SK-N-SH (cell line): ENCODE measurements at regions not wholly inside any gene's neighbourhood (a gene's known extent, or its start where the extent isn't known, plus 50 kb on each side); places are given as distances from the start of the nearest gene placed in this dataset.

ENCODE experiments used
- CTCF ChIA-PET: fragments of 300-600, 350-600 bp; formaldehyde crosslinking; extraction: SDS; loops from one replicate; lab custom pipeline; 2021; lab: Yijun Ruan, JAX
- POLR2A ChIA-PET: fragments of 350-600 bp; sonication (Branson Sonifier 250); formaldehyde crosslinking; extraction: SDS; loops from one replicate; lab custom pipeline; 2020; ENCODE audit warnings: antibody characterized with exemption, inconsistent platforms; lab: Yijun Ruan, JAX
- DNase-seq: peaks from one replicate; pipeline ENCODE4 v3.0.0; 2012
- H2AFZ ChIP-seq: fragments of 200-600 bp; sonication (generic); 2 replicates; pipeline ENCODE4 v1.8.1; 2016; ENCODE audit warnings: antibody characterized with exemption, mild to moderate bottlenecking, low read depth
- H3F3A ChIP-seq: fragments of 200-600 bp; sonication (generic); replicated peaks from 2 replicates; pipeline ENCODE3; 2016; ENCODE audit warnings: antibody characterized with exemption, mild to moderate bottlenecking; ENCODE audit not compliant: insufficient read depth
- H3K27ac ChIP-seq, 2 experiments: fragments of 200-500 bp in 1 of 2; fragments of 200-600 bp in 1 of 2; sonication (Bioruptor generic) in 1 of 2; sonication (generic), shearing (Covaris generic) in 1 of 2; 2 replicates each; pipeline versions ENCODE4 v1.5.1 to v1.6.1; 2014 to 2016; ENCODE audit warnings: low read depth in 2 of 2, inconsistent platforms in 1 of 2, low read length in 1 of 2, mild to moderate bottlenecking in 1 of 2, mixed read lengths in 1 of 2
- H3K27me3 ChIP-seq: fragments of 200-600 bp; sonication (generic), shearing (Covaris generic); 2 replicates; pipeline ENCODE4 v1.6.1; 2016; ENCODE audit warnings: mixed run types; ENCODE audit not compliant: insufficient read depth
- H3K36me3 ChIP-seq, 2 experiments: fragments of 200-500 bp in 1 of 2; fragments of 200-600 bp in 1 of 2; sonication (Bioruptor generic) in 1 of 2; sonication (generic) in 1 of 2; replicated peaks in 1 of 2; 2 replicates each; pipeline versions ENCODE3 to v1.5.1; 2014 to 2016; ENCODE audit warnings: low read length in 1 of 2, mild to moderate bottlenecking in 1 of 2; ENCODE audit not compliant: insufficient read depth in 2 of 2, control insufficient read depth in 1 of 2
- H3K4me1 ChIP-seq, 2 experiments: fragments of 200-500 bp in 1 of 2; fragments of 200-600 bp in 1 of 2; sonication (Bioruptor generic) in 1 of 2; sonication (generic), shearing (Covaris generic) in 1 of 2; 2 replicates each; pipeline versions ENCODE4 v1.5.1 to v1.6.1; 2014 to 2016; ENCODE audit warnings: low read depth in 1 of 2, low read length in 1 of 2, mixed run types in 1 of 2; ENCODE audit not compliant: insufficient read depth in 2 of 2, control insufficient read depth in 1 of 2
- H3K4me2 ChIP-seq: fragments of 200-600 bp; sonication (generic), shearing (Covaris generic); 2 replicates; pipeline ENCODE4 v1.6.1; 2017; ENCODE audit warnings: mixed run types
- H3K4me3 ChIP-seq, 2 experiments: fragments of 200-500 bp in 1 of 2; fragments of 200-600 bp in 1 of 2; sonication (Bioruptor generic) in 1 of 2; sonication (generic), shearing (Covaris generic) in 1 of 2; 2 replicates each; pipeline versions ENCODE4 v1.5.1 to v1.8.1; 2014 to 2016; ENCODE audit warnings: low read depth in 2 of 2, inconsistent platforms in 1 of 2, low read length in 1 of 2, mild to moderate bottlenecking in 1 of 2, mixed read lengths in 1 of 2, moderate library complexity in 1 of 2
- H3K79me2 ChIP-seq: fragments of 200-600 bp; sonication (generic); 2 replicates; pipeline ENCODE4 v1.8.1; 2017; ENCODE audit warnings: mild to moderate bottlenecking; ENCODE audit not compliant: insufficient read depth
- H3K9ac ChIP-seq: fragments of 200-600 bp; sonication (generic); 2 replicates; pipeline ENCODE4 v1.6.1; 2017; ENCODE audit warnings: mixed run types
- H3K9me2 ChIP-seq: fragments of 200-600 bp; sonication (generic); 2 replicates; pipeline ENCODE4 v1.6.1; 2017; ENCODE audit warnings: mixed run types
- H3K9me3 ChIP-seq: fragments of 200-600 bp; sonication (generic); 2 replicates; pipeline ENCODE4 v1.6.1; 2017; ENCODE audit warnings: mixed run types, mild to moderate bottlenecking, moderate library complexity
- H4K20me1 ChIP-seq: fragments of 200-600 bp; sonication (generic); 2 replicates; pipeline ENCODE4 v1.6.1; 2017; ENCODE audit warnings: mild to moderate bottlenecking, mixed run types; ENCODE audit not compliant: insufficient read depth
- ELF1 ChIP-seq: IDR thresholded peaks from 2 replicates; pipeline ENCODE4 v1.4.0; 2012
- GATA2 ChIP-seq: sonication (generic); formaldehyde crosslinking; IDR thresholded peaks from 2 replicates; pipeline ENCODE4 v1.5.0; 2020; ENCODE audit warnings: mild to moderate bottlenecking, missing genetic modification reagents
- JUND ChIP-seq: IDR thresholded peaks from 2 replicates; pipeline ENCODE4 v1.4.0; 2012
- MXI1 ChIP-seq: IDR thresholded peaks from 2 replicates; pipeline ENCODE4 v1.6.1; 2012; ENCODE audit warnings: mild to moderate bottlenecking, low read depth, low read length, improper control_type of control experiment
- NRF1 ChIP-seq: IDR thresholded peaks from 2 replicates; pipeline ENCODE4 v1.6.1; 2012; ENCODE audit warnings: low read depth, mild to moderate bottlenecking, low read length
- TAF1 ChIP-seq: IDR thresholded peaks from 2 replicates; pipeline ENCODE4 v1.6.1; 2012; ENCODE audit warnings: low read depth, mild to moderate bottlenecking, low read length, moderate library complexity, borderline replicate concordance
- TCF12 ChIP-seq: IDR thresholded peaks from 2 replicates; pipeline ENCODE4 v1.4.0; 2012
- YY1 ChIP-seq: IDR thresholded peaks from 2 replicates; pipeline ENCODE4 v1.4.0; 2012; ENCODE audit warnings: low read depth, mild to moderate bottlenecking
- ZBTB33 ChIP-seq: IDR thresholded peaks from 2 replicates; pipeline ENCODE4 v1.4.0; 2012; ENCODE audit warnings: low read depth, borderline replicate concordance
- WGBS: methylation state at CpG from one replicate; pipeline ENCODE4 v1.1.6; 2017; ENCODE audit warnings: low lambda C conversion rate; 5-methylcytosine and 5-hydroxymethylcytosine counted together
- TF ChIP-seq, protein P1 (sequence below): IDR thresholded peaks from 2 replicates; pipeline ENCODE4 v1.6.1; 2012; ENCODE audit warnings: mild to moderate bottlenecking, low read depth, low read length, moderate library complexity
- TF ChIP-seq, protein P2 (sequence below): fragments of 150-350 bp; IDR thresholded peaks from 2 replicates; pipeline ENCODE4 v1.6.1; 2016; ENCODE audit warnings: mild to moderate bottlenecking, low read depth, low read length

DNA sequence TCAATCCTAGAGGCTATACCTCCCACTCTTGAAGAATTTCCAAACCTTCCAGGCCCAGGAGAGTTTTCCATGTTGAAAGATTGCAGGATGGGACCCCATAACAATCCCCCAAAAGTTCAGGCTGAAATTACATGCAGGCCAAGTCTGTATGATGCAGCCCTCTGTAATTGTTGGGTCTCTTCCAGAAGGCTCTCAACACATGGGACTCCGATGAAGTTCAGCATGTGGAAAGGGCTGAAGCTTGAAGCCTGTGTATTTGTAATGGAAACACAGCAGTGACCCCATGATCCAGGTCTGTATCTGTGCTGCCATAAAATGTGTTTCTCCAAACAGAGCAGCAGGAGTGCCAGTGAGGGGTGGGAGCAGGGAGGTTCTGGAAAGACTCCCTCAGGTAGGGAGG is 202.5 kb upstream of the LYPLAL1 start (continued):
- TF ChIP-seq, protein P1, sequence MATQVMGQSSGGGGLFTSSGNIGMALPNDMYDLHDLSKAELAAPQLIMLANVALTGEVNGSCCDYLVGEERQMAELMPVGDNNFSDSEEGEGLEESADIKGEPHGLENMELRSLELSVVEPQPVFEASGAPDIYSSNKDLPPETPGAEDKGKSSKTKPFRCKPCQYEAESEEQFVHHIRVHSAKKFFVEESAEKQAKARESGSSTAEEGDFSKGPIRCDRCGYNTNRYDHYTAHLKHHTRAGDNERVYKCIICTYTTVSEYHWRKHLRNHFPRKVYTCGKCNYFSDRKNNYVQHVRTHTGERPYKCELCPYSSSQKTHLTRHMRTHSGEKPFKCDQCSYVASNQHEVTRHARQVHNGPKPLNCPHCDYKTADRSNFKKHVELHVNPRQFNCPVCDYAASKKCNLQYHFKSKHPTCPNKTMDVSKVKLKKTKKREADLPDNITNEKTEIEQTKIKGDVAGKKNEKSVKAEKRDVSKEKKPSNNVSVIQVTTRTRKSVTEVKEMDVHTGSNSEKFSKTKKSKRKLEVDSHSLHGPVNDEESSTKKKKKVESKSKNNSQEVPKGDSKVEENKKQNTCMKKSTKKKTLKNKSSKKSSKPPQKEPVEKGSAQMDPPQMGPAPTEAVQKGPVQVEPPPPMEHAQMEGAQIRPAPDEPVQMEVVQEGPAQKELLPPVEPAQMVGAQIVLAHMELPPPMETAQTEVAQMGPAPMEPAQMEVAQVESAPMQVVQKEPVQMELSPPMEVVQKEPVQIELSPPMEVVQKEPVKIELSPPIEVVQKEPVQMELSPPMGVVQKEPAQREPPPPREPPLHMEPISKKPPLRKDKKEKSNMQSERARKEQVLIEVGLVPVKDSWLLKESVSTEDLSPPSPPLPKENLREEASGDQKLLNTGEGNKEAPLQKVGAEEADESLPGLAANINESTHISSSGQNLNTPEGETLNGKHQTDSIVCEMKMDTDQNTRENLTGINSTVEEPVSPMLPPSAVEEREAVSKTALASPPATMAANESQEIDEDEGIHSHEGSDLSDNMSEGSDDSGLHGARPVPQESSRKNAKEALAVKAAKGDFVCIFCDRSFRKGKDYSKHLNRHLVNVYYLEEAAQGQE: no peak
- TF ChIP-seq TAF1: no peak
- TF ChIP-seq, protein P2, sequence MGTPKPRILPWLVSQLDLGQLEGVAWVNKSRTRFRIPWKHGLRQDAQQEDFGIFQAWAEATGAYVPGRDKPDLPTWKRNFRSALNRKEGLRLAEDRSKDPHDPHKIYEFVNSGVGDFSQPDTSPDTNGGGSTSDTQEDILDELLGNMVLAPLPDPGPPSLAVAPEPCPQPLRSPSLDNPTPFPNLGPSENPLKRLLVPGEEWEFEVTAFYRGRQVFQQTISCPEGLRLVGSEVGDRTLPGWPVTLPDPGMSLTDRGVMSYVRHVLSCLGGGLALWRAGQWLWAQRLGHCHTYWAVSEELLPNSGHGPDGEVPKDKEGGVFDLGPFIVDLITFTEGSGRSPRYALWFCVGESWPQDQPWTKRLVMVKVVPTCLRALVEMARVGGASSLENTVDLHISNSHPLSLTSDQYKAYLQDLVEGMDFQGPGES: no peak
- no peak for TF ChIP-seq ZBTB33
- TF ChIP-seq TCF12: no peak
- TF ChIP-seq MXI1: no peak
- no peak for TF ChIP-seq NRF1
- no peak for TF ChIP-seq JUND
- no peak for TF ChIP-seq YY1
- no peak for TF ChIP-seq GATA2 (CRISPR knock-in tag)

DNA sequence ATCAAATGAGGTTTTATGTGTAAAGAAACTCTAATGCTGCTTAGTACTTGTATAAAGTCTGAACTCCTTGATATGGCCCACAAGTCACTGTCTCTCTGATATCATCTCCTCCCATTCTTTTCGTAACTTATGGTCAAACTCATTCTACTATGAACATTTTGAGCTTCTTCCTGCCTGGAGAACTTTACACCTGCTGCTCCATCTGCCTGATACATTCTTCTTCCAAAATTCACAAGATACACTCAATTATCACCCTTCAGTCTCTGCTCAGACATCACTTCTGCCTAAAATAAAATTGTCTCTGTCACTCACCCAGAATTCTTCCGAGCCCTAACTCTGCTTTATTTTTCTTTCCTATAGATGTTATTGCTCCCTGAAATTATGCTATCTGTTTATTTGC is 192.8 kb upstream of the LYPLAL1 start:
- TF ChIP-seq ELF1: no peak
- TF ChIP-seq, protein P2: no peak
- H3K27ac ChIP-seq: no peak overlapping the region
- no peaks in the 10 kb centered on the region for H3F3A ChIP-seq
- no peaks in the 10 kb centered on the region for H3K9me2 ChIP-seq
- H2AFZ ChIP-seq: no peak overlapping the region
- H3K4me2 ChIP-seq: no peak overlapping the region
- no peaks in the 10 kb centered on the region for H3K36me3 ChIP-seq
- H3K4me3 ChIP-seq: no peak overlapping the region
- H3K9me3 ChIP-seq: no peaks in the 10 kb centered on the region
- 92% methylated on average over 2 of the region's 2 CpGs for WGBS
- no peak overlapping the region for H3K9ac ChIP-seq
- no peaks in the 10 kb centered on the region; a peak in 1 of 4 replicates for H3K4me1 ChIP-seq
- CTCF ChIA-PET: no interaction called here
- POLR2A ChIA-PET: no interaction called here
- no peaks in the 10 kb centered on the region for H4K20me1 ChIP-seq
- no peaks in the 10 kb centered on the region for H3K27me3 ChIP-seq
- DNase-seq: no peak
- H3K79me2 ChIP-seq: no peaks in the 10 kb centered on the region
